Glomerular endothelial cell (primary cell): ENCODE measurements at regions not wholly inside any gene's neighbourhood (a gene's known extent, or its start where the extent isn't known, plus 50 kb on each side); places are given as distances from the start of the nearest gene placed in this dataset.
"Not testable (repeated sequence)": the region's sequence is repeated elsewhere in the genome, so short reads cannot be mapped to it uniquely, and the experiment has no call there.

ENCODE experiments used
- DNase-seq: peaks from one replicate; pipeline ENCODE4 v3.0.0-alpha.2; 2011; ENCODE audit warnings: low read depth, low spot score; ENCODE audit errors: extremely low read depth

DNA sequence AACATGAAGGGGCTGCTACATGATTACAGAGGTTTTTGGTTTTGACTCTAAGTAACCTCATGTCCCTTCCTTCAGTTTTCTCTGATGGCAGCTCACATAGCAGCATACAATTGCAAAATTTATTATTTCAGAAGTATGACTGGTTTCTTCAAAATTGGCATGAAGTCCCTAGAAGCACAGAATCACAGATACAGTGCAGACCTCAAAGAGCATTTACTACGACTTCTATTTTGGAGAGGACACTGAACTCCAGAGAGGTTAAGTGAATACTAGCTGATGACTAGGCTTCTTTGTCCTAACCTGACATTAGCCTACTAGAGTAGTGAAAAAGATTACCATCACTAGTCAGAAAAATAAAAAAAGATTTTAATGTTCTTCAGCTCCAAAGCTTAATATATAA, 664.3 kb downstream of the RFPL4B start:
- no peak for DNase-seq

DNA sequence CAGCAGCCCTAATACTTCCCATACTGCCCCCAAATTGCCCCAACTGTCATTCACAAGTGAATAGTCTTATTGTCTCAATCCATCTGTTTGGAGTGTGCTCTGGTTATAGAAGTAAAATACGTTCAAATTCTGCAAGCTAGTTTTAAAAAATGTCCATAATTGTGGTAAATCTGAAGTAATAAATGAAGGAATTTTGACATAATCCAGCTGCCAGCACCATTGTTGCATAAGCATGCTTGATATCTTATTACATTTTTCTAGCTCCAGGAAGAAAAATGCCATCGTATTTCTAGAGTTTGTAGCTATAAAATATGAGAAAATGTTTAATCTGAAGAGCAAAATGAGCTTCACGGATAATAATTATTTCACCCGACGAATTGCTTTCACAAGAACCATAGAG, 664.7 kb downstream of the RFPL4B start:
- DNase-seq: no peak

DNA sequence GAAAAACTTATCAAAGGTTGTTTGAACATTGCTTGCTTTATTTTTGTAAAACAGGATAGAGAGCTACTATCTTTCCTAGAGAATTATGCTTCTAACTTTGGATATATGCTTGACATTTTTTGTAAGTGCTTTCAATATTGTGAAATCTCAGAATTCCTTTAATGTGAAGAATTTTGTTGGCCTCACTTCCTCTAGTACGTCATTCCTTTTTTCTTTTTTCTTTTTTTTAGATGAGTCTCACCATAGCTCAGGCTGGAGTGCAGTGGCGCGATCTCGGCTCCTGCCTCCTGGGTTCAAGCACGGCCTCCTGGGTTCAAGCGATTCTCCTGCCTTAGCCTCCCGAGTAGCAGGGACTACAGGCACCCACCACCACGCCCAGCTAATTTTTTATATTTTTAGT, 668.1 kb downstream of the RFPL4B start:
- DNase-seq: no peak

DNA sequence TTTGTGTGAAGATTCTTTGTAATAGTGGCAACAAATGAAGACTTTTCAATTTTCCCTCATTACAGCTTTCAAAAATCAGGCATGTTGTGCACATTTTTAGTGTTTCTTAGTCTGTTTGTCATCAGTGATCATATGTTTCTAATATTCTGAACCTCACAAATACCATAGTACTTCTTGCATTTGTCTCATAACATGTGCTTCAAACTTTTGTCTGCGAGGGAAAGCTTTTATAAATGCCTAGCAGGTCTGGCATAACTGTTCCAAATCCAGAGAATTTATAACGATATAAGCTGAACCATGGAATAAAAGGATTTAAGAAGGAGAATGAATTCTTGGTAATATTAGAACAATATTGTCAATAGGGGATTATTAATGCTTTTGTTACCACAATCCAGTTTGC, 670.2 kb downstream of the RFPL4B start:
- DNase-seq: no peak

DNA sequence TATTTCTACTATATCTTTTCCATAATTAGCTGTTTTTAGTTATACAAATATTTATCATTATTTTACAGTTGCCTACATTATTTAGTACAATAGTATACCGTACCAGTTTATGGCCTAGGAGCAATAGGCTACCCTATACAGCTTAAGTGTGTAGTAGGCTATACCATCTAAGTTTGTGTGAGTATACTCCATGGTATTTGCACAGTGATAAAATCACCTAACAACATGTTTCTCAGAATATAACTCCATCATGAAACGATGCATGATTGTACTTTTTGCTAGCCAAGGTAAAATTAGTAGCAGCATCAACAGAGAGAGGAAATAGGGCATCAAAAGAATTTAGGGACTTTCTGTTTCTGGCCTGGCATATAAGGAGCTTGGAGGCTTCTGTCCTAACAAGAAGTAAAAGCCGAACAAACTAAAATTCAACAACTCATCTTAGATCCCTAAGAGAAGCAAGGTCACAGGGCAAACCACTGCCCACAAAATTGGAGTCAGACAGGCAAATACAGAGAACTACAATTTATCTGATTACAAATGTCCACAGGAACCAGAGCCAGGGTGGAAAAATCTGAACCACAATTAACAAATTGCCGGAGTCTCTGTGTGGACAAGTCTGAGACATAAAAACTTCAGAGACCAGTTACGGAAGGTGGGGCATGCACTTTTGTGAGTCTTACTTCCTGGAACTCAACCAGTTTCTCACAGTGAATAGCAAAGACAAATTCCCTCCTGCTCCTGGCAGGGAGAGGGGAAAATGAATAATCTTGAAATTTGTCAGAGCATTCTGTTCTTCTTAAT, 671.4 kb downstream of the RFPL4B start:
- DNase-seq: peak; percentile 86

DNA sequence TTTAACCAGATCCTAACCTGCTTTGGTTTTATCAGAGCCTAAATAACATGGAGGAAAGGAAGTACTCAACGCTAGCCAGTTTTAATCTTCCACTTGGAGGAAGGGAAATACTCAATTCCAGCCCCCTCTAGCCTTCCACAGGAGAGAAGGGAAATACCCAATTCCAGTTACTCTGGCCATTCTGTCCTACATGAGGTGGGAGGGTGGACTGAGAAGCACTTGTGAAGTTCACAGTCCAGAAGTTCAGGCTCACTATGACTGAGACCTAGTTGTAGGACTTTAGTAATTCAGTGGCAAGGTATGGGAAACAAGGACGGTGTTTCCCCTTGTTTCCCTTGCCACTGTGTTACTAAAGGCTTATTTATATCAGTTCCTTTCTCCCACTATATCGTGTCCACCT, 672.0 kb downstream of the RFPL4B start:
- DNase-seq: no peak

DNA sequence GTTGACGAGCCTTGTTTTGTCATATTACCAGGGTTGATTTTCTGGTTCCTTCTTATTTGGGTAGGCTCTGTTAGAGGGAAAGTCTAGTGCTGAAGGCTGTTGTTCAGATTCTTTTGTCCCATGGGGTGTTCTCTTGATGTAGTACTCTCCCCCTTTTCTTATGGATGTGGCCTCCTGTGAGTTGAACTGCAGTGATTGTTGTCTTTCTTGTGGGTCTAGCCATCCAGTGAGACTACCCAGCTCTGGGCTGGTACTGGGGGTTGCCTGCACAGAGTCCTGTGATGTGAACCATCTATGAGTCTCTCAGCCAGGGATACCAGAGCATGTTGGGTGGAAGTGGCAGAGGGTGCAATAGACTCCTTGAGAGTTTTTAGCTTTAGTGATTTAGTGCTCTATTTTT, 680.6 kb downstream of the RFPL4B start:
- no peak for DNase-seq

DNA sequence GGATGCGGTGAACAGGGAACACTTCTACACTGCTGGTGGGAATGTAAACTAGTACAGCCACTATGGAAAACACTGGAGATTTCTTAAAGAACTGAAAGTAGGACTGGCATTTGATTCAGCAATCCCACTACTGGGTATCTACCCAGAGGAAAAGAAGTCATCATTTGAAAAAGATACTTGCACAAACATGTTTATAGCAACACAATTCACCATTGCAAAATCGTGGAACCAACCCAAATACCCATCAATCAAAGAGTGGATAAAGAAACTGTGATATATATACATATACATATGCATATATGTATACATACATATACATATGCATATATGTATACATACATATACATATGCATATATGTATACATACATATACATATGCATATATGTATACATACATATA, 682.0 kb downstream of the RFPL4B start:
- DNase-seq: not testable (repeated sequence)

DNA sequence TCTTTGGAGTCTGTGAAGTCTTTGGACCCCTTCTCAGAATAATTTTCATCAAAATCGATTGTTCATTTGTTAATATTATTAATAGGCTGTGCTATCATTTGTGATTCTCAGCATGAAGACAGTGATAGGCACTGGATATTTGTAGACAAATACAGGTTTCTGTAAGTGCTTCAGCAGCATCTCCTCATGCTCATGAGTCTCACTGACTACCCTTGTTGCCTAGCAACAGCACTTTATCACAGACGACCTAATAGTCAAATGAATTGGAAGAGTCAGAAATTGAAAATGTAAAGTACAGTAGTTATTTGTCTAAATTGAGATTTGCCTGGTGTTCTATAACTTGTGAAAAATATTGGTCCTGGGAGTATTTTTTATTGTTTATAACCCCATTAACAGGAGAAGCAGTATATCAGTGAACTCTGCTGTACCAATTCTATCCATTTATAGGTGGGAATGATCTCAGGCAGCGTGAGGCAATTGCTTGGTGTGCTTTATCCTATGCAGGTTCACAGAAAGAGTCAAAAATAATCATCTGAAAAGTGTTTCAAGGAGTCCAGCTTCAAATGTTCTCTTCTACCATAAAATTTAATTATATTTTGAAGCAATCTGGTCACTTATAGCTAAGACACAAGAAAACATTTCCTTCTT, 684.6 kb downstream of the RFPL4B start:
- DNase-seq: no peak

DNA sequence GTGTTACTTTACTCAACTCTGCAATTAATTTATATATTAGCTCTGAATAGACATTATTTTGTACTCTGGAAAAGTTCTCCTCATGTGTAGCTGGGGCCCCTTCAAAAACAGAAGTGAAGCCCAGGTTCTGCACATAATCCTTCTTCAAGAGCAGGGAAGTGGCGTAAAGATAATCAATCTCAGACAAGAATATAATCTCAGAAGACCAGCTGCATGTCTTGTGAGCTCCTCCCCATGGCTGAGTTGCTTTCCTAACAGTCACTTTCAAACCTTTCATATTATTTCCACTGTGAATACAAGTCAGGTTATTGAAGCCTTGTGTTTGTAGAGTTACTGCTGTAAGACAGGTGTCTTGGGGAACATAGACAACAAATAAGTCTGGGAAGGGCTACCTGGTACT, 691.9 kb downstream of the RFPL4B start:
- DNase-seq: no peak

DNA sequence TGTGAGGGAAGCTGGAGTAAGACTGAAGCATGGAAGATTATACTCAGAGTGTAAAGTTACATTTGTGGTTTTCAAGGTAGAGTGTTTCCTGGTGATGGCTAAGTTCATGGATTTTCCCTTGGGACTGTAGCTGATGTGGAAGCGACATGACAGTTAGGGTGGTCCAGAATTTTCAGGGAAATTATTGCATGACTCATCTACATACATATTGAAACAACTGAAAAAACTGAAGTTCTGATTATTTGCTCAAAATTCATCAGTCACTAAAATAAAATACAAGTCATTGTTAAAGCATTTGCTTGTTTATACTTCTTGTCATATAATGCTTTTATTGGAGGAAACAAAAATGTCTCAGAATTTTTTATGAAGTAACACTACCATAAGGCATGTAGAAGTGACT, 700.0 kb downstream of the RFPL4B start:
- DNase-seq: no peak

DNA sequence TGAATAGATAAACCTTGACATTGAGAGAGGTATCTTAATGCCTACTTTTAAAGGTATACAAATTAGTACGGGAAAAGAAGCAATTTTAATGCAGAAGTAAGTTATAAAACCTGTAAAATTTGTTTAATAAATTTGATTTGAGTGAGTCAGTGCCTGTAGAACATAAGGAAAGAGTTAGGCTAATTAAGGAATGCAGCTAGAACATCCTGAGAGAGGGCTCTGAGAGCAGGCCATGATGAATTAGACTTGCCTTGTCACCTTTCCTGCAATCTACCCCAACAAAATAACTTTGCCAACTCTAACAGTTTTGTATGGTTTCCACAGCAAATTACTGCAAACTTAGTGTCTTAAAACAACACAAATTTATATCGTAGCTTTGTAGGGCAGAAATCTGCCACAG, 700.8 kb downstream of the RFPL4B start:
- DNase-seq: no peak

DNA sequence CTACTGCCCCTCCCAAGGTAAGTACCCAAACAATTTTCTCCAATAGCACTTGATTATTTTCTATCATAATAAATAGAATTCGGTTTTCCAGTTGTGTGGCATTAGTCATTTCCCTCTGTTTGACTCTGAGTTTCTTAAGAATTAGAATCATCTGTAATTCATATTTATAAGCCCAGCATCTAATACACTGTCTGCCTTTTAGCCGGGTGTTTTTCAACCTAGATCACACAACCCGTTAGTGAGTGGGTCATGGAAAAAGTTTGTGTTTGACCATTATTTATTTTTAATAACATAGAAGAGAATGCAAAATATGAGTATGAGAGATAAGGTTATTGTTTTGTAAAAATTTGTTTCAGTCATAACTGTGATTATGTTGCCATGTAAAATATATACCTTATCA, 701.6 kb downstream of the RFPL4B start:
- no peak for DNase-seq

DNA sequence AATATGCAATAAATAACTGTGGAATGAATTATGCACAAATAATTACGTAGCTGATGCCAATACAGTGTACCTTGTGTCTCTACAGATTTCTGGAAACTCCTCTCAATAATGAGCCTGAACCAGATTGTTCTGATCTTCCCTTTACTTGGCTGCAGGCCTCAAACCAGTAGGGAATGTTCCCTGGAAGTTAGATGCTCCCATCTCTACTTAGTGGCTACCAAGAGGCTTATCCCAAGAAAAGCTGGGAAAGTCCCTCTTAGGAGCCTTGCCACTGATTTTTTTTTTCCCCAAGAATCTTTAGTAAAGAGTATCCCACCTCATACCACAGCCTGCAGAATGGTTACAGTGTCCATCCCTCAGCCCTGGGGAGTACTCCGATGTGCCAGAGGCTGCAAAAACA, 702.1 kb downstream of the RFPL4B start:
- no peak for DNase-seq

DNA sequence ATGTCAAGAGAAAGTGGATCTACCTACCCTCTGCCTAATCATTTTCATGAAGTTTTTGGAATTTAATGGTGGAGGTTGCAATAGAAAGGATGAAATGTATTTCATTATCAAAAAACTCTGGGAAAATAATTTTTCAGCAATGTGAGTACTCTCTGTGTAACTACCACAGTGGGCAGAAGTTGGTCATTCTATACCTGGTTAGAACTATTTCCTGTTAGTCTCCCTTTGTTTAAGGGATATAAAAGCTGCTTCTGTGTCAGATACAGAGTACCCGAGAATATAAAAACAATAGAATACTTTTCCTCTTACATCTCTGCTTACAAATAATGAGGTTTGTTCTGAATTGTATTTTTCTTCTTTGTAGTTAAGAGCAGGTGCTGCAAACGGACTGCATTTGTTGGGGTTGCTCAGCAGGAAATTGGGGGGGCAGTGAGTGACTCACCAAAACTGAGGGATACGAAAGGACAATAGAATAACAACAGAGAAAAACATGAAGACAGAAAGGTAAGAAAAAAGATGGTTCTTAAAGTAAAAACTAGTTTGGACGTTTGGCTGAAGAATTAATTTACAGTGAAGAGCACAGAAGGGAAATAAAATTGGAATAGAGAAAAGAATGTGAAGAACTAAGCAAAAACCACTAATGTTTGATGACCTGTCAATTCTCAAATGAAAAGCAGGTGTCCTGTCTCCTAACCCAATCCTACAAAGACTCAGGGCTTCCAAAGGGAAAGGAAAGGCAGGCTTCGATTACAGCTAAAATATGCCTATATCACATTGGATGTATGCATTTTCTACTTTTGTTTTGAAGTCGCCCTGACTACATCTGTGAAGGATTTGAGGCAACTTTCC, 703.1 kb downstream of the RFPL4B start:
- DNase-seq: no peak

DNA sequence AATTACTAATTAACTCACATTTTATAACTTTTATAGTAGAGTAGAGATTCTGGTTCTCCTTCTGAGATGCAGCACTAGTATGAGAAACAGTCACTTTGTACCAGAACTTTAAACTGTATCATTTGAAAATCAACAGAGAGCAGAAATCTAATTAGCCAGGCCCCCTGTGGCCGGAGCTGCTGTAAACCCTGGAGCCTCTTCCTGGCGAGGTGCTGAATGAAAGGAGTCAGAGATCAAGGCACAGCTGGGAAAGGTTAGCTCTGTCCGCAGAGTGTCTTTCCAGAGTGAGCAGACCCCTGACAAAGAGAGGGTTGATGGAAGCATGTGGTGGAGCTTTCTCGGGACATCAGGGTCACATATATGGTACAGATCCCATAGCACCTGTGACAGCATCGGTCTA, 703.8 kb downstream of the RFPL4B start:
- DNase-seq: no peak

DNA sequence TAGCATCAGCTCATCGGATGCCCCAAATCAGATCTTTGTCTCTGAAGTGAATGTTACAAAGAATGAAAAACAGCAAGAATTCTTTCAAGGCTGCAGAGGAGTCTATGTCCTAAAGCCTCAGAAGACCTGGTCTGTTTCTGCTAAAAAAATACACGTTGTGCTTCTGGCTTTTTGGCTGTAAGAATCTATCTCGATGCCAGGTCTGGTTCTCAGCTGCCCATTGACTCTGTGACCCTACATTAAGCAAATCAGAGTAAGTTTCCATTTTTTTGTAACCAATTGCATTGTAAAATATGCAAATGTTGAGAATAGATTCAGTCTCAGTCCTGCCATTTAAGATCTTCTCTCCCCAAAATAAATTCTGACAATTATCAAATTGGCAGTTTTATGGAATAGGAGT, 705.4 kb downstream of the RFPL4B start:
- no peak for DNase-seq

DNA sequence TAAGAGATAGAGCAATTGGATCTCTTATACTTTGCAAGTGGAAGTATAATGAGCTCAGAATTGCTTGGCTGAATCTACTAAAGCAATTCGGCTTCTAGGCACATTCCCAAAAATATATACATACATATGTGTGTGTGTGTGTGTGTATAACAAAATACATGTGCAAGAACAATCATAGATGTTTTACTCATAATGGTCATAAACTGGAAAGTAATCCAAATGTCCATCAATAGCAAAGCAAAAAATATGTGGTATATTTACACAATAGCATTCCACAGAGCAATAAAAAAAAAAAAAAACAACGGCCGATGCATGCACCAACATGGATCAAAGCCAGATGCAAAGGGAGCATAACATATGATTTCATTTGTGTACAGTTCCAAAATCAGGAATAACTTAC, 707.9 kb downstream of the RFPL4B start:
- DNase-seq: no peak

DNA sequence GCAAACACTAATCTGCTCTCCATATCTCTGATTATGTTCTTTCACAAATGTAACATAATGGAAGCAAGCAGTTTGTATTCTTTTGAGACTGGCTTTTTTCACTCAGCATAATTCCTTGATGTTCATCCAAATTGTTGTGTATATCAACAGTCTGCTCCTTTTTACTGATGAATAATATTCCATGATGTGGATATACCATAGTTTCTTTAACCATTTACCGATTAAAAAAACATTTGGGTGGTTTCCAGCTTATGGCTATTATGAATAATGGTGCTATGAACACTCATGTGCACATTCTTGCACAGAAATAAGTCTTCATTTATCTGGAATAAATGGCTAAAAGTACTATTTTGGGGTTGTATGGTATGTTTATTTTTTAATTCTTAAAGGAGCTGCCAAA, 708.9 kb downstream of the RFPL4B start:
- DNase-seq: no peak

DNA sequence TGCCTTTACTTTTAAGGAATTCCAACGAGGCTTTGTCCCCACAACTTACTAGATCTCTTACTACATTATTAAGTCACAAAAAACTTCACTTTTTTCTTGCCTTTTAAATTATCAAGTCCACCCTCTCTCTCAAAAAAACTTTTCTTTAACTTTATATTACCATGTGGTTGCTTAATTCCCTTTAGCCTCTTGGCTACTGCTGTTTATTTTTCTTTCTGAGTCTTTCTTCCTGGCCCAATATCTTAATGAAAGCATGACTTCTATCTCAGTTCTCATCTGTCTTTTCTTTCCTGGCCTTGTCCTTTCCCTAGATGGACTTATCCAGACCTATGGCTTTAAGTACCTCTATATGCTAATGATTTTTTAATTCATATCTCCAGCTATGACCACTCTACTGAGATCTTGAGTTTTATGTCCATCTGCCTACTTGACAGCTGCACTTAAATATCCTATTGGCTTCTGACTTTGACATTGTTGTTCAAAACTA, 710.5 kb downstream of the RFPL4B start:
- DNase-seq: no peak

DNA sequence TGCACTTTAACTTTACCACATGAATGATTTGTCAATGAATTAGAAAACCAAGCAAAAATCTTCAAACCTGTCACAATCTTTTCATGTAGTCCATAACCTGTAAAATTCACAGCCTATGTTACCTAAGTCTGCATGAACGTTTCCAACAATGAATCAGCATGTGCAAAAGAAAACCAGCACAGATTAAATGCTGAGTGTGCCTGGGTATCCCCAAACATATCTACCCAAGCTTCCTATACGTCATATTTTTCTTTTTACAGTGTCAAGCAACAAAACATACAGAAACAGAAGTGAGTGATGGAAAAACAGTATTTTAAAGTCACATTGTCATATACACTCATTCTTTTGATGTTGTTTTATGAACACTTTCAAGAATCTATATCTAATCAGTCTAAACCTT, 713.5 kb downstream of the RFPL4B start:
- no peak for DNase-seq

DNA sequence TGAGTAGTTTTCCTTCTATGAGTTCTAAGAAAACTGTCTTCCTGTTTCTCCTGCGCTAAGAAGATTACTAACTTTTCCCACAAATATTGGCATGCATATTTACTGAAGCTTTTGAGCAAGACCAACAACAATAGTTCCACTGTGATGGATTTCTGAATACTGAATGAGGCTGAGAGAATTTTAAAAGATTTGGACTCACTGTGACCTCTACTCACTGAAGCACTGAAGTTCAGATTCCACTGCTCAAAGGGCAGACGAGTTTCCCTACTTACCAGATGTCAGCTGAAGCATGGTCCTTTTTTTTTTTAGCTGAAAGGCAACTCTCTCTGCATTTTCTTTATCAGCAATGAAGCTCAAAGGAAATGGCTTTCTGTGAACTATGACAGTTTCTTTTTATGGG, 718.5 kb downstream of the RFPL4B start:
- no peak for DNase-seq
